WI38 (cell line): ENCODE measurements at regions not wholly inside any gene's neighbourhood (a gene's known extent, or its start where the extent isn't known, plus 50 kb on each side); places are given as distances from the start of the nearest gene placed in this dataset.

Experiments used
- H3K4me3 ChIP-seq: 2 replicates; pipeline ENCODE4 v1.5.1; 2011; ENCODE audit warnings: low read depth, mild to moderate bottlenecking, control low read depth, low read length
- CTCF ChIP-seq: IDR thresholded peaks from 2 replicates; pipeline ENCODE4 v1.5.1; 2012; ENCODE audit warnings: low read depth, mild to moderate bottlenecking, control low read depth, low read length

GRCh38 chr20:40307268-40307667 lies 381.8 kb downstream of the MAFB start:
- no peak overlapping the region for H3K4me3 ChIP-seq
- no peak for TF ChIP-seq CTCF

- H3K4me3 ChIP-seq = no peak overlapping the region
- no peak for TF ChIP-seq CTCF
Measured at GRCh38 chr20:40305303-40305702, 383.7 kb downstream of the MAFB start.

GRCh38 chr20:40304119-40304613 lies 384.9 kb downstream of the MAFB start:
- no peak for TF ChIP-seq CTCF
- H3K4me3 ChIP-seq = no peak overlapping the region

GRCh38 chr20:40294747-40295146 lies 394.3 kb downstream of the MAFB start:
- no peak for TF ChIP-seq CTCF
- H3K4me3 ChIP-seq = no peak overlapping the region

- no peak overlapping the region for H3K4me3 ChIP-seq
- TF ChIP-seq CTCF = no peak
Measured at GRCh38 chr20:40294175-40294574, 394.9 kb downstream of the MAFB start.

- no peak overlapping the region for H3K4me3 ChIP-seq
- TF ChIP-seq CTCF = no peak
Measured at GRCh38 chr20:40293740-40294139, 395.3 kb downstream of the MAFB start.

- H3K4me3 ChIP-seq = no peak overlapping the region
- TF ChIP-seq CTCF = no peak
Measured at GRCh38 chr20:40291493-40292135, 397.4 kb downstream of the MAFB start.
